Caco-2 (cell line): ENCODE measurements at regions not wholly inside any gene's neighbourhood (a gene's known extent, or its start where the extent isn't known, plus 50 kb on each side); places are given as distances from the start of the nearest gene placed in this dataset.
"Not testable (repeated sequence)": the region's sequence is repeated elsewhere in the genome, so short reads cannot be mapped to it uniquely, and the experiment has no call there.

Experiments
- BruUV-seq: library from RNA; stranded (reverse); fragments of 400-500 nt; replicated peaks from 2 replicates; lab custom pipeline; 2021; lab: Mats Ljungman, UMichigan
- CTCF ChIA-PET: fragments of 300-600 bp; sonication (Branson Sonifier 250); formaldehyde crosslinking; loops from one replicate; lab custom pipeline; 2022; ENCODE audit warnings: antibody characterized with exemption; lab: Charles Lee
- POLR2A ChIA-PET: fragments of 300-600 bp; sonication (Branson Sonifier 250); formaldehyde crosslinking; loops from one replicate; lab custom pipeline; 2022; ENCODE audit warnings: antibody characterized with exemption; lab: Charles Lee
- DNase-seq, 2 experiments: peaks; one replicate each; pipeline versions ENCODE4 v3.0.0 to v3.0.0-alpha.2; 2020 to 2022
- H3K27me3 ChIP-seq: replicated peaks from 2 replicates; pipeline ENCODE4 v1.6.0; 2011; ENCODE audit warnings: low read length; ENCODE audit not compliant: control insufficient read depth, insufficient read depth
- H3K36me3 ChIP-seq: 2 replicates; pipeline ENCODE4 v1.5.1; 2011; ENCODE audit warnings: low read length; ENCODE audit not compliant: control insufficient read depth, insufficient read depth
- H3K4me1 ChIP-seq: fragments of 250-450 bp; sonication (Bioruptor Pico); 2 replicates; pipeline ENCODE4 v1.5.1; 2020; ENCODE audit warnings: mild to moderate bottlenecking
- H3K4me3 ChIP-seq: 2 replicates; pipeline ENCODE4 v1.5.1; 2011; ENCODE audit warnings: low read depth, mild to moderate bottlenecking, control low read depth, low read length
- H3K9me3 ChIP-seq: fragments of 250-450 bp; sonication (Bioruptor Pico); 2 replicates; pipeline ENCODE4 v1.5.1; 2020; ENCODE audit warnings: mild to moderate bottlenecking, moderate library complexity
- H3K27ac Mint-ChIP-seq: one replicate; pipeline ENCODE4 v1.8.0; 2022; ENCODE audit warnings: mixed read lengths; ENCODE audit not compliant: unreplicated experiment
- H3K27me3 Mint-ChIP-seq: one replicate; pipeline ENCODE4 v1.8.0; 2022; ENCODE audit warnings: mixed read lengths; ENCODE audit not compliant: insufficient read depth, unreplicated experiment
- H3K36me3 Mint-ChIP-seq: one replicate; pipeline ENCODE4 v1.8.0; 2022; ENCODE audit warnings: mild to moderate bottlenecking, mixed read lengths; ENCODE audit not compliant: insufficient read depth, unreplicated experiment
- H3K4me1 Mint-ChIP-seq: one replicate; pipeline ENCODE4 v1.8.0; 2022; ENCODE audit warnings: low read depth, mixed read lengths; ENCODE audit not compliant: unreplicated experiment
- H3K4me3 Mint-ChIP-seq: one replicate; pipeline ENCODE4 v1.8.0; 2022; ENCODE audit warnings: mild to moderate bottlenecking, moderate library complexity, mixed read lengths; ENCODE audit not compliant: unreplicated experiment
- H3K9me3 Mint-ChIP-seq: one replicate; pipeline ENCODE4 v1.8.0; 2022; ENCODE audit warnings: mixed read lengths; ENCODE audit not compliant: unreplicated experiment
- intact Hi-C: fragments of 100-400 bp; cut with micrococcal nuclease; formaldehyde crosslinking; loops from one replicate; pipeline ENCODE4 v1.10.0; 2022; ENCODE audit not compliant: unreplicated experiment
- TF ChIP-seq, protein P1 (sequence below), 2 experiments: fragments of 200-600 bp in 1 of 2; IDR thresholded peaks; 1 replicate in 1 of 2; 2 replicates in 1 of 2; pipeline versions ENCODE4 v1.5.1 to v1.8.0; 2011 to 2022; ENCODE audit warnings: antibody characterized with exemption in 1 of 2, control low read depth in 1 of 2, inconsistent platforms in 1 of 2, low read depth in 1 of 2, low read length in 1 of 2, mild to moderate bottlenecking in 1 of 2, moderate library complexity in 1 of 2; ENCODE audit not compliant: insufficient read depth in 1 of 2, severe bottlenecking in 1 of 2, unreplicated experiment in 1 of 2

DNA sequence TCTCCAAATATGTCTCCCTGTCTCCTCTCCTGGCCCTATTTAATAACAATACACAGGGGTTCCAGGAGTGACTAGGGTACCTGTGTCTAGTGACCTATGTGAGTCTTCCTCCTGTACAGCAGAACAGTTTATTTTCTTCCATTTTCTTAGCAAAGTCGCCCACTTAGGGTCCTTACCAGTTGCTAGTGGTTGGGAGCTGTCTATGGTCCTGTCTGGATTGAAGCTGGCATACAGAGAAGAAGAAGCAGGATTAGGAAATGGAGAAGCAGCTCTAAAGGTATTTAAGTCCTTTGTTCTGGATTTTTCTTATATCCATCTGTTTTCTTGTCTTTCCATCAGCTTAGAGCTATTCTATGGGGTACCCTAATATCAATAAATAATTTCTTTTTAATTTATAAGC lies 587.1 kb upstream of the CPEB2 start:
- intact Hi-C loops, result no loop called here
- Mint-ChIP-seq H3K36me3 (no peaks in the 10 kb centered on the region), H3K9me3 (no peaks in the 10 kb centered on the region), H3K27me3 (no peaks in the 10 kb centered on the region), H3K4me3 (no peak overlapping the region), H3K27ac (no peak overlapping the region), H3K4me1 (no peaks in the 10 kb centered on the region)
- no peak overlapping the region for H3K4me3 ChIP-seq
- no peaks in the 10 kb centered on the region for H3K36me3 ChIP-seq
- H3K9me3 ChIP-seq, result no peaks in the 10 kb centered on the region
- H3K27me3 ChIP-seq, result no peaks in the 10 kb centered on the region
- TF ChIP-seq, protein P1, sequence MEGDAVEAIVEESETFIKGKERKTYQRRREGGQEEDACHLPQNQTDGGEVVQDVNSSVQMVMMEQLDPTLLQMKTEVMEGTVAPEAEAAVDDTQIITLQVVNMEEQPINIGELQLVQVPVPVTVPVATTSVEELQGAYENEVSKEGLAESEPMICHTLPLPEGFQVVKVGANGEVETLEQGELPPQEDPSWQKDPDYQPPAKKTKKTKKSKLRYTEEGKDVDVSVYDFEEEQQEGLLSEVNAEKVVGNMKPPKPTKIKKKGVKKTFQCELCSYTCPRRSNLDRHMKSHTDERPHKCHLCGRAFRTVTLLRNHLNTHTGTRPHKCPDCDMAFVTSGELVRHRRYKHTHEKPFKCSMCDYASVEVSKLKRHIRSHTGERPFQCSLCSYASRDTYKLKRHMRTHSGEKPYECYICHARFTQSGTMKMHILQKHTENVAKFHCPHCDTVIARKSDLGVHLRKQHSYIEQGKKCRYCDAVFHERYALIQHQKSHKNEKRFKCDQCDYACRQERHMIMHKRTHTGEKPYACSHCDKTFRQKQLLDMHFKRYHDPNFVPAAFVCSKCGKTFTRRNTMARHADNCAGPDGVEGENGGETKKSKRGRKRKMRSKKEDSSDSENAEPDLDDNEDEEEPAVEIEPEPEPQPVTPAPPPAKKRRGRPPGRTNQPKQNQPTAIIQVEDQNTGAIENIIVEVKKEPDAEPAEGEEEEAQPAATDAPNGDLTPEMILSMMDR (IDR thresholded peaks at IDR 0.05; ENCODE audit: insufficient read depth in 1 of 2, low read depth in 1 of 2, low read length in 1 of 2, severe bottlenecking in 1 of 2, unreplicated experiment in 1 of 2), result no peak
- ChIA-PET CTCF (no interaction called here), POLR2A (no interaction called here)
- no TSS peak for BruUV-seq
- peak in 1 of 2 experiments; percentile 4 for DNase-seq
- no peaks in the 10 kb centered on the region for H3K4me1 ChIP-seq

DNA sequence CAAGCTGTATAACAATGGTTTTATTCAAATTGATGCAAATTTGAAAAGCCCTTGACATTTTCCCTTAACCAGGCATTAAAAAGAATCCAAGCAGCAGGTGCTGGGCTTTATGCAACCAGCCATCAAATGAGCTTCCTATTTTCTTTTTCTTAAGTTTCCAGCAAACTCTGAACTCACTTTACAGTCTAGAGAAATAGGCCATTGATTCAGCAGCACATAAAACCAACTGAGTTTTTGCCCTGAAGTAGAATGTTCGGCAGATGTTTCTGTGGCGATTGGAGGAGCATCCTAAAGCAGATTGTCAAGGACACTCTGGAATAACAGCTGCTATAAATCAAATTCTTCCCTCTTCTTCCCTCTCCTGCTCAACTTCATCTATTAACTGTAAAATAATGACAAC lies 582.8 kb upstream of the CPEB2 start:
- no TSS peak for BruUV-seq
- POLR2A ChIA-PET, result no interaction called here
- no peak overlapping the region for H3K4me3 Mint-ChIP-seq

GRCh38 chr4:14426297-14426696 lies 576.0 kb upstream of the CPEB2 start:
- H3K4me1 ChIP-seq, H3K27ac Mint-ChIP-seq, CTCF ChIA-PET, H3K27me3 ChIP-seq, DNase-seq, BruUV-seq, H3K27me3 Mint-ChIP-seq, H3K4me1 Mint-ChIP-seq, H3K36me3 ChIP-seq, H3K36me3 Mint-ChIP-seq, H3K9me3 Mint-ChIP-seq, H3K4me3 ChIP-seq, H3K4me3 Mint-ChIP-seq, POLR2A ChIA-PET, H3K9me3 ChIP-seq, intact Hi-C loops: not testable (repeated sequence)

More for the DNA sequence above, 582.8 kb upstream of the CPEB2 start:
- Histone ChIP-seq H3K27me3 (no peaks in the 10 kb centered on the region), H3K4me3 (no peak overlapping the region), H3K36me3 (no peaks in the 10 kb centered on the region), H3K9me3 (no peaks in the 10 kb centered on the region), H3K4me1 (no peaks in the 10 kb centered on the region)
- H3K36me3 Mint-ChIP-seq, result no peaks in the 10 kb centered on the region
- TF ChIP-seq, protein P1 (IDR thresholded peaks at IDR 0.05; ENCODE audit: insufficient read depth in 1 of 2, low read depth in 1 of 2, low read length in 1 of 2, severe bottlenecking in 1 of 2, unreplicated experiment in 1 of 2), result no peak
- CTCF ChIA-PET, result no interaction called here
- H3K27me3 Mint-ChIP-seq, result no peaks in the 10 kb centered on the region
- H3K27ac Mint-ChIP-seq, result no peak overlapping the region
- intact Hi-C loops, result no loop called here
- H3K4me1 Mint-ChIP-seq, result no peaks in the 10 kb centered on the region
- DNase-seq, result no peak
- no peaks in the 10 kb centered on the region for H3K9me3 Mint-ChIP-seq

DNA sequence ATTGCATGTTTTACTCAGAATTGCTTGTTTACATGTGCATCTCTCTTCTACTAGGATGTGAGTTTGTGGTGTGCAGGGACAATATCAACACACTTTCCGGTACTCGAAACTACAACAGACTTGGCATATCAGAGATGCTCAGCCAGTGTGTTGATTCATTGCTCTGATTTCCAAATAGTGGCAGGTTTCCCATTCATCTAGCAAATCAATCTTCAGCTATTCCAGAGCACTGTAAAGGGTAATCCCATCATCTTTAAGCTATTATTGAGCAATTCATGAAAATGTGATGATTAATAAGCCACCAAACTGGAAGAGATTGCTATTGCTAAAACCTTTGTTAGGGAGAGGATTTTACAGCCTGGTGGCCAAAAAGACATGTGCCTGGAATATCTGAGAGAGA lies 574.2 kb upstream of the CPEB2 start:
- H3K27ac Mint-ChIP-seq, result no peak overlapping the region
- intact Hi-C loops, result no loop called here
- TF ChIP-seq, protein P1 (IDR thresholded peaks at IDR 0.05; ENCODE audit: insufficient read depth in 1 of 2, low read depth in 1 of 2, low read length in 1 of 2, severe bottlenecking in 1 of 2, unreplicated experiment in 1 of 2), result no peak
- no peaks in the 10 kb centered on the region for H3K27me3 Mint-ChIP-seq
- H3K27me3 ChIP-seq, result no peaks in the 10 kb centered on the region
- no peak overlapping the region for H3K4me3 Mint-ChIP-seq
- peaks cover 8% of the 10 kb centered on the region for H3K9me3 Mint-ChIP-seq
- H3K4me1 Mint-ChIP-seq, result no peaks in the 10 kb centered on the region
- no peaks in the 10 kb centered on the region for H3K36me3 Mint-ChIP-seq
- no peaks in the 10 kb centered on the region for H3K36me3 ChIP-seq
- no peaks in the 10 kb centered on the region for H3K4me1 ChIP-seq
- ChIA-PET POLR2A (no interaction called here), CTCF (no interaction called here)
- no TSS peak for BruUV-seq
- H3K9me3 ChIP-seq, result no peaks in the 10 kb centered on the region
- DNase-seq, result no peak
- H3K4me3 ChIP-seq, result no peak overlapping the region
